Stimulated activated CD8-positive, alpha-beta memory T cell treated with anti-CD3 and anti-CD28 coated beads, Interleukin-15, amount 100 ng/mL, for 24 hours (primary cell): ENCODE measurements at regions not wholly inside any gene's neighbourhood (a gene's known extent, or its start where the extent isn't known, plus 50 kb on each side); places are given as distances from the start of the nearest gene placed in this dataset.

Source experiments
- DNase-seq: peaks from one replicate; pipeline ENCODE4 v3.0.0-alpha.2; 2020; ENCODE audit warnings: low read depth

- no peak for DNase-seq
Observed at GRCh38 chr11:69971741-69972140, 106.4 kb upstream of the ANO1 start.

- DNase-seq, result no peak
Observed at GRCh38 chr11:69972351-69972802, 105.7 kb upstream of the ANO1 start.

DNA sequence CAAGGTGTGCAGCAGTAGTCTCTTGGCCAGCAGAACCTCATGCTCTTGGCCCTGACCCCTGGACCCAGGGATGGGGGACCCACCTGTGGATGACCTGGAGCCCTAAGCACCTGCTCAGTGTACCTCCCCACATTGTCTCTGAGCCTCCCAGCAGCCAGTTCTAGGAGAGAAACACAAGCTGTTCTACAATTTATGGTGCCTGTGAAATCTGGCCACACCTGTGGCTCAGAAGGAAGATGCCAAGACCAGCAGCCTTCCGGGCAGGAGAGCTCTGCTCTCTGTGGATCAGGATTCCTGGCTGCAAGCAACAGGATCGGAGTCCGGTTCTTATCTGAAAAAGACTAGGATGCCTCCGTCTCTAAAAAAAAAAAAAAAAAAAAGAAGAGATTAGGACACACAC lies 103.6 kb upstream of the ANO1 start:
- no peak for DNase-seq

DNA sequence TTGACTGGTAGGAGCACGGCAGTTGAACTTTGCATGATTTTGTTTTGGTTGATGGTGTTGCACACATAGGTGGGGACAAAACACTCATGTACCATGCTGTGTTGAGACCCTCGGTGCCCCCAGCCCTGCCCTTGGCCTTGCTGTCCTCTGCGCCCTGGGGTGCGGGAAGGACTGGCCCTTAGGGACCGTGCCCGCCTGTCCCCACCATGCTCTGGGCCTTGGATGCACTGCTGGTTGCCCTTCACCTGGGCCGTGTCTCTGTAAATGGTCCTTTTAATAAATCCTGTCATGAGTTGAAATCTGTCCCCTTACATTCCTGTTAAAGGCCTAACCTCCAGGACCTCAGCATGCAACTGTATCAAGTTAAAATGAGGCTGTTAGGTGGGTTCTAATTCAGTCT lies 102.3 kb upstream of the ANO1 start:
- no peak for DNase-seq

DNA sequence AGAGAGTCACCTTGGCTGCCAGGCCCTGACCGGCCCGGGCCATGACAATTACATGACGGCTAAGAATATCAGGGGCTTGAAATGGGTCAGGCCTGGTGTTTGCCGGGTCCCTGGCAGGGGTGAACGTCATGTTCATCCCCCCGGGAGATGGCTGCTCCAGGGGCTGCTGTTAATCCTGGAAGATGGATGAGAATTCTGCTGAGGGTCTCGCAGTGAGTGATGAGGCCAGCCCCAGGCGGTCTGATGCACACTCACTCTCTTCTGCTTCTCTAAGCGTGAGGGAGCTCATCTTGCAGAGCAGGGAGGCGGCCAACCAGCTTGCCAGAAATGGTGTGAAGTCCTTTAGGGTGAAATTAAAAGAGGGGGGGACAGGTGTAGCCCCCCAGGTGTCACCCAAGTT lies 101.3 kb upstream of the ANO1 start:
- no peak for DNase-seq

DNA sequence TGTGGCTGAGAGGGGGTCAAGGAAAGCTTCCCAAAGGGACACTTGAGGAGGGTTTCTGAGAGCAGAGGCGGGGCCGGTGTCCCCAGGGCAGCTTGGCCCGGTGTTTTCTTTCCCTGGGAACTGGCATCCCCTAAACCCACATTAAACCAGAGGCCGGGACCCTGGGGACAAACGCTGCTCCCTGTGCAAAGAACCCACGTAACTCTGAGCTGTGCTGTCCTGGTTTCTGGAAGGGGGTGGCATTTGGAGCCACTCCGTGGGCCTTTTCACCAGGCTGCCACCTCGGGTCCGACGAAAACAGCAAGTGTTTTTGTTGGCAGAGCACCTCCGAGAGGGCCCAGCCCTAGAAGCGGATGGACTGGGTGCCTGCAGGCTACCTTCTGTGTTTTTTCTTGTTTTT lies 100.2 kb upstream of the ANO1 start:
- no peak for DNase-seq

GRCh38 chr11:69978841-69979614 lies 99.1 kb upstream of the ANO1 start:
- DNase-seq, result no peak

- DNase-seq, result no peak
Observed at GRCh38 chr11:69979632-69980031, 98.5 kb upstream of the ANO1 start.

DNA sequence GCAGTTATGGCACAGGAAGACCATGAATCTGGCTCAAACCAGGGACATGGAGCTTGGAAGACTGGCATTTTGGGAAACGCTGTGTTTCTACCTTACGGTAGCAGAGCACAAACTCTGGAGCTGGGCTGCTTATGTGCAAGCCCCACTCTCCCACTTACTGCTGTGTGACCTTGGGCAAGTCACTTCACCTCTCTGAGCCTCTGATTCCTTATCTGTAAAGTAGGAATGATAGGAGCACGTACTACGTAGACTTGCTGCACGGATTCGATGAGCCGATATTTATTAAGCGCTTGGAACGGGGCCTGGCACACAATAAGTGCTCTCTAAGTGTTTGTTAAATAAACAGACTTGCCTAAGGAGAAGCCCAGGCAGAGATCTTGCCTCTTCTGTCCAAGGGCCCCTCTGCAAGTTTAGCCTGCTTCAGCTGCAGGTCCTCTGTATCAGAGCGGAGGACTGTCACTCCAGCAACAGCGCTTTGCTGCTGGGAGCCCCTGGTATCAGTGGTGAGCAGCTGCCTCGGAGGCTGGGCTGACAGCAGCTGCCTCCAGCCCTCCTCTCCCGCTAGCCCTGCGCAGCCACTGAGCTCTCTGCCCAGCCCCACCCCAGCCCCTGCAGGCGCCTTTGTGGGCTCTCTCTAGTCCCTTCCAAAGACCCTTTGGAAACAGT lies 96.9 kb upstream of the ANO1 start:
- no peak for DNase-seq

DNA sequence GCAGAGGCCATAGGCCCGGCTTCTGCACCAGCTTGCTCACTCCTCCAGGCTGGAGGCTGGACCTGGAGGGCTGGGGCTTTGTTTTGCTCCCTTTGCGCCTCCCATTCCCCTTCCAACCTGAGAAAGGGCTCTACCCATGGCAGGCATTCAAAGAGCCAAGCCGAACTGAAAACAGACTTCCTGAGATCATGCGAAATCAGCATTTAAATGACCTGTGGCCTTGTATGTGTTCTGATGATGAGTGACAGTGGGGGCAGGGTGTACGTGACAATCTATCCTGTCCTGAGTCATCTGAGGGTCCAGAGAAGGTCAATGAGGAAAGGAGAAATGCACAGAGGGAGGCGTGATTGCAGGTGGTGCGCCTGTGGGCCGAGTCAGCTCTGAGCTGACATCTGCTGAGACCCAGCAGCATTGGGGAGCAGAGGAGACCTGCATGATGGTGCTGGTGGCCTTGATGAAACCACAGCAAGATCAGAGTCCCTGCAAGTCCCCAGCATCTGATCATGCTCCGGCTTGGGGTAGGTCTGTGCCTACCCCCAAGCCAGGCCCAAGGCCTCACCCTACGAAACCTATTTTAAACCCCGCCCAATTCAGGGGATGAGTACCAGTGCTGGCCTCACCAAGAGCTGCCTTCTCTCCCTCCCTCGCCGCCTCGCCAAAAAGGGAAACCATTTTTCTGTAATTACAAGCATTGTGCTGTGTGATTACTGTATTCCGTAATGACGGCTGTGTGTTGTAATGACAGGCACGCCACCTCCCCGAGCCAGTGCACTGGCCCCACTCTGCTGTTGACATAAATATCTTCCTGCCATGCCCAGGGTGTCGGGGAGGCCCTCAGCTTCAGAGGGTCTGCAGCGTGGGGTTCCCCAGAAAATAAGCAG lies 95.2 kb upstream of the ANO1 start:
- DNase-seq, result no peak

DNA sequence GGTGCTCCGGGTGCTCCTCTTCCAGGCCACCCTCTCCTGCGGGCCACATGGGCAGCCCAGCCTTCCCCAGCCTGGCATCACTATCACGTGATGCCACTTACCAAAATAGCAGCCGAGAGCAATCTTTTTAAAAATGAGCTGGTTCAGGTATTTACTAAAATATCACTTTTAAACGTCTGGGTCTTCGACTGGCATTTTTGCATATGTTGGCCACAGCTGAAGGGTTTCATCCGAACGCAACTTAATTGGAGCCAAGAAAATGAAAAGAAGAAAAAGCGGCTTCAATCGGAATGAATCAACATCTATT lies 94.6 kb upstream of the ANO1 start:
- DNase-seq, result no peak

GRCh38 chr11:69983897-69984438 lies 94.1 kb upstream of the ANO1 start:
- no peak for DNase-seq

- DNase-seq, result no peak
Observed at GRCh38 chr11:69984457-69985261, 93.5 kb upstream of the ANO1 start.

GRCh38 chr11:69985331-69985640 lies 92.8 kb upstream of the ANO1 start:
- DNase-seq, result no peak

DNA sequence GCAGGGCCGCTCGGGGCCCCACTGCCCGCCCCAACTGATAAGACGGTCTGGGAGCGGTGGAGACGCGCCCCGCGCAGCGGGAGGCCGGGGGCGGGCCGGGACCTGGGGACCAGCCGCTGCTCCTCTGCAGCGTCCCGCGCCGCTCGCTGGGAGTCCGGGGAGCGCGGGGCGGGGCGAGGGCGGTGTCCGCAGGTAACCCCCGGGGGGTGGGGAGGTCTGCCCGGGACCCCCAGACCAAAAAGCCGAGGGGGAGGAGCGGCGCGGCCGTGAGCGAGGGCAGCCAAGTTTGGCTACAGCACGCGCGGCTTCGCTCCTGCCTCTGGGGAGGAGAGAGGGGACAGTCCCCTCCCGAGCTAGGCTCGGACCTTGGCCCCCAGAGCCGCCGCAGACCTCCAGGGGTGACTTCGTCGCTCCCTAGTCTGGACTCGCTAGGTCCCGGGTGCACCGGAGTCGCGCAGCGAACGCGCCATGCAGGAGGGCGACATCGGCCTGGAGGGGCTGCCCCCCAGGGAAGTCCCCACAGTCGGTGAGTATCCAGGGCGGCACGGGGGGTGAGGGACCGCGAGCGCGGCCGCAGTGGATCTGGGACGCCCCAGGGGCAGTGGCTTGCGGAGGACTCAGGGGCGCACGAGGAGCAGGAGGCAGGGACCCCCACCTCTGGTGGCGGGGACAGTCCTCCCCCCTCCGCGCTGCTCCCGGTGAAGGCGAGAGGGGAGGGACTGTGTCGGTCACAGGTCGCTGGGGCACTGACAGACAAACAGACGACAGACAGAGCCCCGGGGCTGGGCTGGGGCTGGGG lies 92.3 kb upstream of the ANO1 start:
- DNase-seq, result no peak

- DNase-seq, result no peak
Observed at GRCh38 chr11:69986440-69986787, 91.7 kb upstream of the ANO1 start.

DNA sequence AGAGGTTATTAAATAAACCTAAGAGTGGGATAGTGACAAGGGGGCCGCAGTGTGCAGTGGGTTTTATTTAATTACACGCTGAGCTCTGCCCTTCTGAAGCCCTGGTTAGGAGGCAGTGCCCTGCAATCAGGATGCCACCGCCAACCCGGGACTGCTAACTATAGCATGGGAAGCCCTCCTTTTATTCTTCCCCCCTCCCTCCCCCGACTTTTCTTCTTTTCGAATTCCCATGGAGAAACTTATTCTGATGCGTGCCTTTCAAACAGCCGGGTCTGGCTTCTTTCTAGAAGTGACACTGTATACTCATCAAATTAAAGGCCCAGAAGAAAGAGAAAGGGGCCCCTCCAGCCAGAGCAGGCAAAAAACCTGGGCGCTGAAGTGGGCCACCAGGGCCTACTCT lies 91.3 kb upstream of the ANO1 start:
- no peak for DNase-seq

GRCh38 chr11:69992026-69992425 lies 86.1 kb upstream of the ANO1 start:
- no peak for DNase-seq

DNA sequence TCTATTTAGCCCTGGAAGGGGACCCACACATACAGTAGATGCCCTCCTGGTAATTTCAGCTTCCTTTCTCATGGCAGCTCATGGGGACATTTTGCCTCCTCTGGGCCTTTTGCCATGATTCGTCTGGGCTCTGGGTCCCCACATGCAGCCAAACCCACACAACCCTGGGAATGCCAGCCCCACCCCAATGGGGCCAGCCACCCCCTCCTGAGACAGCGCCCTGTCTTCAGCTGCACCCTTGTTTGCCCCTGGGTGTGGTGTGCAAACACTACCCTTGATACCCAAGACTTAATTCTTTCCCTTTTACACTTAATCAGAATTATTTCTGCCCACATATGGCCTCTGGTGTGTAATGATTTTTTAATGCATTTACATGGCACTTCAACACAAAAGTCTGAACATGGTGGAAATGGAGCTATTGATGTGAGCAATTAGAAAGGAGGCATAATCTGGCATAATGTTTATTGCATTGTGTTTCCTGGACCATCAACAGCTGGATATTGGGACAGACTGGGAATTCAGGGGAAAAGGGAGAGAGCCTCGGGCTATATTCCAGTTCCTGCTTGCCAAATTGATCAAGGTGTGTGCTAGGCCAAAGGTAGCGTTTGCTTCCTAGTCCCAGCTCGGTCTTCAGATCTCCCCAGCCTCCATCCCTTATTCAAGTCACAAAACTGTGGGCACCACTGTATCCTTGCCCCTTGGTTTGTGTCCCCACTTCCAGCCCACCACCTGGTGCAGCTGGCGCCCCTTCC lies 85.0 kb upstream of the ANO1 start:
- no peak for DNase-seq

DNA sequence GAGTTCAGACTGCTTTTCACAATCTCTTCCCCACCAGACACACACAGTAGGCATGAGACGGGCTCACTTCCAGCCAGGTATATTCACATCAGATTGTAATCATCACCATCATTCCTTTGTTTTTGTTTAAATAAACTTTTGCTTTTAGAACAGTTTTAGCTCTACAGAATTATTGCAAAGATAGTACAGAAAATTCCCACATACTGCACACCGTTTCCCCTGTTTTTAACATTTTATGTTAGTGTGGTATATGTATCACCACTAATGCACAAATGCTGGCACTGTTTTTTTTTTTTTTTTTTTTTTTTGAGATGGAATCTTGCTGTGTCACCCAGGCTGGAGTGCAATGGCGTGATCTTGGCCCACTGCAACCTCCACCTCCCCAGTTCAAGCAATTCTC lies 83.3 kb upstream of the ANO1 start:
- DNase-seq, result no peak

DNA sequence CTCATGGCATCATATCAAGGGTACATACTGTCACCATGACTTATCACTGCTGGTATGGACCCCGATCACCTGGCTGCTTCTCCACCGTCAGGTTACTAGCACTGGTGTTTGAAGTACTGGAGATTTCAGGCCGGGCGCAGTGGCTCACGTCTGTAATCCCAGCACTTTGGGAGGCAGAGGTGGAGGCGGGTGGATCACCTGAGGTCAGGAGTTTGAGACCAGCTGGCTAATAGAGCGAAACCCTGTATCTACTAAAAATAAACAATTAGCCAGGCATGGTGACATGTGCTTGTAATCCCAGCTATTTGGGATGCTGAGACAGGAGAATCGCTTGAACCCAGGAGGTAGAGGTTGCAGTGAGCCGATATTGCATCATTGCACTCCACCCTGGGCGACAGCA lies 82.4 kb upstream of the ANO1 start:
- no peak for DNase-seq
